ENCODE measurements at regions not wholly inside any gene's neighbourhood (a gene's known extent, or its start where the extent isn't known, plus 50 kb on each side); places are given as distances from the start of the nearest gene placed in this dataset.

- TF ChIP-seq CTCF (IDR thresholded peaks at IDR 0.05; ENCODE audit: extremely low read depth in 1 of 2, insufficient read depth in 1 of 2, low read depth in 1 of 2, low read length in 2 of 2) = no peak
- no peak for TF ChIP-seq JUN (IDR thresholded peaks at IDR 0.05; ENCODE audit: borderline replicate concordance, insufficient read depth, insufficient read length, low read depth)
- TF ChIP-seq, protein P1, sequence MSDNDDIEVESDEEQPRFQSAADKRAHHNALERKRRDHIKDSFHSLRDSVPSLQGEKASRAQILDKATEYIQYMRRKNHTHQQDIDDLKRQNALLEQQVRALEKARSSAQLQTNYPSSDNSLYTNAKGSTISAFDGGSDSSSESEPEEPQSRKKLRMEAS (IDR thresholded peaks at IDR 0.05; ENCODE audit: insufficient read depth, insufficient read length) = no peak
- TF ChIP-seq POLR2A (IDR thresholded peaks at IDR 0.05; ENCODE audit: low read depth, low read length) = no peak
- TF ChIP-seq EZH2 (IDR thresholded peaks at IDR 0.05; ENCODE audit: borderline replicate concordance, low read depth, low read length, severe bottlenecking) = no peak
- no peak for TF ChIP-seq POLR2AphosphoS5 (IDR thresholded peaks at IDR 0.05; ENCODE audit: insufficient read depth, low read depth, low read length)
- TF ChIP-seq FOS (IDR thresholded peaks at IDR 0.05; ENCODE audit: borderline replicate concordance, insufficient read depth, low read length) = no peak
- TF ChIP-seq MYC (IDR thresholded peaks at IDR 0.05; ENCODE audit: low read depth, low read length) = no peak
- TF ChIP-seq GATA2 (IDR thresholded peaks at IDR 0.05; ENCODE audit: insufficient read depth, insufficient read length, low read depth, low read length) = no peak
Observed at GRCh38 chr6:115055579-115055978, 712.8 kb upstream of the HS3ST5 start.
